HT1080 (cell line): ENCODE measurements at regions not wholly inside any gene's neighbourhood (a gene's known extent, or its start where the extent isn't known, plus 50 kb on each side); places are given as distances from the start of the nearest gene placed in this dataset.
"Not testable (repeated sequence)": the region's sequence is repeated elsewhere in the genome, so short reads cannot be mapped to it uniquely, and the experiment has no call there.

Experiments
- DNase-seq: peaks from one replicate; pipeline ENCODE4 v3.0.0-alpha.2; 2015; ENCODE audit warnings: low read depth

DNA sequence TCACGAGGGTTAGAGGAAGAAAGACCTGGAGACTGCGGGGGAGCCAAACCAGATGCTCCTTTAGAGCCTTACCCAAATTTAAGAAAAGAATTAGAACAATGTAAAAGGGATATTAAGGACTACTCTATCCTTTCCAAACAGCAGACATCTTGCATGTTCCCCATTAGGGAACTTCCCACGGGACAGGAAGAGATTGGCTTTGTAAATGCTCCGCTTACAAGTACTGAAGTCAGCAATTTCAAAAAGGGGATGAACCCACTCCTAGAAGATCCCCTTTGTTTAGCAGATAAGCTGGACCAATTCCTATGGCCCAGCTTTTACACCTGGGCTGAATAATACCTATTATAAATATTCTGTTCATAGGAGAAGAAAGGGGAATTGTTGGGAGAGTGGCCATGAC is 74.2 kb downstream of the APOBEC1 start:
- DNase-seq = no peak

DNA sequence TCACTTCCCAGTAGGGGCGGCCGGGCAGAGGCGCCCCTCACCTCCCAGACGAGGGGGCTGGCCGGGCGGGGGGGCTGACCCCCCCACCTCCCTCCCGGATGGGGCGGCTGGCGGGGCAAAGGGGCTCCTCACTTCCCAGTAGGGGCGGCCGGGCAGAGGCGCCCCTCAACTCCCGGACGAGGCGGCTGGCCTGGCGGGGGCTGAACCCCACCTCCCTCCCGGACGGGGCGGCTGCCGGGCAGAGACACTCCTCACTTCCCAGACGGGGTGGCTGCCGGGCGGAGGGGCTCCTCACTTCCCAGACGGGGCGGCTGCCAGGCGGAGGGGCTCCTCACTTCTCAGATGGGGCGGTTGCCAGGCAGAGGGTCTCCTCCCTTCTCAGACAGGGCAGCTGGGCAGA is 75.6 kb downstream of the APOBEC1 start:
- DNase-seq = not testable (repeated sequence)

DNA sequence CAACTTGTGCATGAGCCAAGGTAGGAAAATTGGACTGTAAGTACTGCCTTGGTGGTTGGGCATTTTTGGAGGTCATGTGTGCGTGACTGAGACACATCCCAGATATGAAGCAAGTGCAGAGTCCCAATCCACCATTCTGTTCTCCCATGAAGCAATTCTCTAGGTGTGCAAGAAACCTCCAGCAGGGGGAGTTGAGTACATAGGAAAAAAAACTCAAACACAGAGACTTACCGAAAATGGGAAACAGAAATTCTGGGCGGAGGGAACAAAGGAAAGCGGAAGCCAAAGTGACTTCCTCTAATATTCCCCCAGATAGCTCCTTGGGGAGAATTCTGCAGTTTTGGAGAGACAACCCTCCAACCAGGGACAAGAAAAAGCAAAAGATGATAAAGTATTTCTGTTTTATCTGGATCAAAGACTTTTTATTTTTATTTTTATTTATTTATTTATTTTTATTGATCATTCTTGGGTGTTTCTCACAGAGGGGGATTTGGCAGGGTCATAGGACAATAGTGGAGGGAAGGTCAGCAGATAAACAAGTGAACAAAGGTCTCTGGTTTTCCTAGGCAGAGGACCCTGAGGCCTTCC is 76.9 kb downstream of the APOBEC1 start:
- peak; percentile 79 for DNase-seq

DNA sequence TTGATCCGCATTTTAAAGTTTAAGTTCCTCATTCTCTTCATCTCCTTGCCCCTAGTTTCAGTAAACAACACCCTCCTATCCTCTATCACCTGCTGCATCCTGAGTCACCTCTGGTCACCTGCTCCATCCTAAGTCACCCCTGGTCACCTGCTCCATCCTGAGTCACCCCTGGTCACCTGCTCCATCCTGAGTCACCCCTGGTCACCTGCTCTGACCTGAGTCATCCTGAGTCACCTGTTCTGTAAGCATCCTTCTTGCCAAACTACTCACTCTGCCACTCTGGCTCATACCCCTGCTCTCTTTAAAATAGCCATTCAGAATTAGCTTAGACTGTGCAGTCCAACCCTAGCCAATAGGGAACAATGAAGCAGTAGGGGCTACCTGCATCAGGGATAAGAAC is 80.6 kb upstream of the CD163 start:
- DNase-seq = peak; percentile 85

DNA sequence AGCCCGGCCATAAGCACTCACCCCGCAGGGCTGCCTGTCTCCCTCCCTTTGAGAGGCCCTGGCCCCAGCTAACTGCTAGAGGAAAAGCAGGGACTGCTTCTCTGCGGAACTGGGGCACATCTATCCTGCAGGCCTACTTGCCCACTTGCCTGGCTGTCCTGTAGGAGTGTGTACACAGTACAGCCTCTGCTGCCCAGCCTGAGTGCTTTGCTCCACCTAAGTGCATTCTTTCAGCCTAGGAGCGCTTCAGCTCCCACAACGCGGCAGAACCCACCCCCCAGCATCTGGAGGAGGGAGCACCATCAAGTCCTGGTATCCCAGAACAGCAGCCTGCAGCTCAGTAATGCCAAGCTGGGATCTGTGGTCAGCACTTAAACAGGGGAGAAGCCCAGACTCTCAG is 79.9 kb upstream of the CD163 start:
- DNase-seq = no peak

DNA sequence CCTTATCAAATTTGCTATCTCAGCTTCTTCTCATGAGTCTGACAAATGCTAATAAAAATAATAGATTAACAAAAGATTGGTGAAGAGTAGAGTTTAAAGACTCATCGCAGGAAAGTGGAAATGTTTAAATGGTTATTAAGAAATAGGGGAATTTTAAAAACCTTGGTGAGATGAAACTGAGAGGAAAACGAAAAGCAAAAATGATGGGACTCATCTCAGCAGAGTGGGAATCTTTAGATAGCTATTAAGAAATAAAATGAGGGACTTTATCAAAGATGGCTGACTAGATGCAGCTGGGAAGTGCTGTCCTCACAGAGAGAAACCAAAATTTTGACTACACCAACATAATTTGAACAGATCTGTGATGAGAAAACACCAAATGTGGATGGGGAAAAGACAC is 79.2 kb upstream of the CD163 start:
- no peak for DNase-seq

DNA sequence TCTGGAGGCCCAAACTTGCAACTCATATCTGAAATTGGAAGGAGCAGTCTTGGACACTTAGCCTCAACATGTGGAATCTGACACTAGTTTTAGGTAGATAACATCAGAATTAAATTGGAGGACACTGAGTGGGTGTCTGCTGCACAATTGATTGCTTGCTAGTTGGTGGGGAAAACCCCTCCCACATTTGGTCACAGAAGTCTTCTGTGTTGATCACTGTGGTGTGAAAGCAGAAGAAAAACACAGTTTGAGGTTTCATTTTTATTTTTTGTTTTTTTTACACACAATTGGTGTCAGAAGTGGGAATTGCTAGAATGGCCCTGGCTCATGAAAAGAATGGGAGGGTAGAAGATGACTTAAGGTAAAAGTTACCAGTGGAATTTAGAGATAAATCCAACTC is 78.0 kb upstream of the CD163 start:
- no peak for DNase-seq

DNA sequence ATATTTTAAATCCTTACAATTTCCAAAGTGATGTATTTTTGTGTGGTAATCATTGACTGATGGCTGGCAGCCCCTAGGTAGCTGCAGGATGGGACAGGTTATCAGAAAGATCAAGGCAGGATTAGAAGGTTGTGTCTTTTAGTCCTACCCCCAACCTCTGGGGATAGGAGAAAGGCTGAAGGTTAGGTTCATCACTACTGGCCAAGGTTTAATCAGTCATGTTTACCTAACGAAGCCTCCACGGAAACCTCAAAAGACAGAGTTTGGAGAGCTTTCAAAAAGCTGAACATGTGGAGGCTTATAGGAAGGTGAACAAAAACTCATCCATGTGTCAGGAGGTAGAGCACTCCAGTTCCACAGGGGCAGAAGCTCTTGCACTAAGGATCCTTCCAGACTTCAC is 77.5 kb upstream of the CD163 start:
- DNase-seq = no peak

DNA sequence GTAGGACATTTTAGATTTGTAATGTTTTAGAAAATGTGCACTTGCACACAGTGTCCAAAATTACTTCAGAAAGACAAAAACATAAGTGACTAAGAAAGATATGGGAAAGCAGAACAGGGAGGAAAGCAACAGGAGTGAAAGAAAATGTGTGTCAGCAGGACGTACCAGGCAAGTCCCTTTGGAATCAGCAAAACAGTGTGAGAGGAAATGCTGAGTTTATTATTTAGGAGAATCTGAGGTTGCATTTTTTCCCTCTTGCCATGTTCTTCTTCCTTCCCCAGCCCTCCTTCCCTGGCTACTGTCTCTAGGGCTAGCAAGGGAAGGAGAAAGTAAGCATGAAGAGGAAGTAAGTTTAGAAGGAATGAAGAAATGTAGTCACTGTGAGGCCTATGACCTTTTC is 67.7 kb upstream of the CD163 start:
- no peak for DNase-seq

DNA sequence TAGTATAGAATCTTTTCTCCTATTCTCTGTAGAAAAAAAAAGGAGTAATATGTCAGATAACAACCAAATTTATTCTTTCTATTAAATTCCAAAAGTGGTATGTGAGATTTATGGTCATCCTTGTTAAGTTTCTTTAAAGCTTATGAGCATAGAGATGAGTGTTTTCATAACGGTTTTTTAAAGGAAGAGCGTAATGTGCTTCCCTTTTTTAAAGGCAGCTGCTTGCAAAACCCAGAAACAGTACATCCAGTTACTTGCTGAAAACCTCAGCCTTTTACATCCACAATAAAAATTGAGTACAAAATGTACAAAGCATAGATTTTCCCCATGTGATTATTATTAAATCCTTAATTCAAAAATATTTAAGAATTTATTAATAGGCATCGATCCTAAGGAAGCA is 53.6 kb upstream of the CD163 start:
- no peak for DNase-seq

DNA sequence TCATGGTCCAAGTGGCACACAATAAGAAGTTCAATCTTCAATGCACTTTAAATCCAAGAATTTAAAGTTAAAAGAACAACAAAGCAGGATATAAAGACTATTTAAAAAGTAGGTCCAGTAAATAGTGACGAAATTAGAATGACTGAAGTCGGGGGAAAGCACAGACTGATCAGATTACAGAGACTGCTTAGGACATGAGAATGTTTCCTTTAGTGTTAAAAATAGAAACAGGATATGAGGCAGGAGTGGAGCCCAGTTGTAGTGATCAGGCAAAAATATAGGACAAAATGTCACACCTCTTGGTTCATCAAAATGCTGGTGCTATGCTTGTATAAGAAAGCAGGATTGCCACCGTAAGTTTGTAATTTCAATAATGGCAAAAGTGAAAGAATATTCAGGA is 52.2 kb upstream of the CD163 start:
- peak; percentile 83 for DNase-seq

DNA sequence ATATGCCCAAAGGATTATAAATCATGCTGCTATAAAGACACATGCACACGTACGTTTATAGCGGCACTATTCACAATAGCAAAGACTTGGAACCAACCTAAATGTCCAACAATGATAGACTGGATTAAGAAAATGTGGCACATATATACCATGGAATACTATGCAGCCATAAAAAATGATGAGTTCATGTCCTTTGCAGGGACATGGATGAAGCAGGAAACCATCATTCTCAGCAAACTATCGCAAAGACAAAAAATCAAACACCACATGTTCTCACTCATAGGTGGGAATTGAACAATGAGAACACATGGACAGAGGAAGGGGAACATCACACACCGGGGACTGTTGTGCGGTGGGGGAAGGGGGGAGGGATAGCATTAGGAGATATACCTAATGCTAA is 51.3 kb upstream of the CD163 start:
- DNase-seq = not testable (repeated sequence)
